Stomach (tissue), 8 donors: ENCODE measurements at regions not wholly inside any gene's neighbourhood (a gene's known extent, or its start where the extent isn't known, plus 50 kb on each side); places are given as distances from the start of the nearest gene placed in this dataset.

Experiments used
- DNase-seq, 2 donors: peaks; one replicate each; pipeline versions ENCODE4 v3.0.0 to v3.0.0-alpha.2; 2013 to 2019
- H3K27ac ChIP-seq, 5 donors: fragments of 200-600 bp in 4 of 5; sonication (generic) in 4 of 5; one replicate each; pipeline ENCODE4 v1.5.1; 2013 to 2019; ENCODE audit warnings: mild to moderate bottlenecking in 1 of 5, moderate library complexity in 1 of 5
- H3K27me3 ChIP-seq, 3 donors: fragments of 200-600 bp; sonication (generic); one replicate each; pipeline ENCODE4 v1.5.1; 2017 to 2019; ENCODE audit warnings: mixed run types in 1 of 3
- H3K36me3 ChIP-seq, 4 donors: fragments of 200-600 bp; sonication (generic); 1 replicate in 3 of 4; 2 replicates in 1 of 4; pipeline ENCODE4 v1.5.1; 2016 to 2019
- H3K4me1 ChIP-seq, 4 donors: fragments of 200-600 bp; sonication (generic); one replicate each; pipeline ENCODE4 v1.5.1; 2016 to 2019
- H3K4me3 ChIP-seq, 4 donors: fragments of 200-600 bp; sonication (generic) in 3 of 4; one replicate each; pipeline ENCODE4 v1.5.1; 2016 to 2019; ENCODE audit warnings: mild to moderate bottlenecking in 1 of 4
- H3K9me3 ChIP-seq, 4 donors: fragments of 200-600 bp; sonication (generic); one replicate each; pipeline ENCODE4 v1.5.1; 2016 to 2019
- CTCF ChIP-seq, 7 experiments: fragments of 450-650 bp in 4 of 7; fragments of 200-600 bp in 3 of 7; sonication (generic) in 3 of 7; IDR thresholded peaks; one replicate each; pipeline ENCODE4 v1.5.1; 2016 to 2019; ENCODE audit warnings: antibody characterized with exemption in 7 of 7, control low read depth in 2 of 7, mild to moderate bottlenecking in 1 of 7
- EP300 ChIP-seq: sonication (generic); formaldehyde crosslinking; IDR thresholded peaks from one replicate; pipeline ENCODE4 v1.6.1; 2017; ENCODE audit warnings: antibody characterized with exemption
- POLR2A ChIP-seq, 4 donors: fragments of 450-650 bp; IDR thresholded peaks; one replicate each; pipeline ENCODE4 v1.6.1; 2016; ENCODE audit warnings: antibody characterized with exemption in 4 of 4, control low read depth in 2 of 4, mild to moderate bottlenecking in 1 of 4, moderate library complexity in 1 of 4
- POLR2AphosphoS5 ChIP-seq, 3 donors: sonication (generic); formaldehyde crosslinking; IDR thresholded peaks; one replicate each; pipeline ENCODE4 v1.6.1; 2016; ENCODE audit warnings: antibody characterized with exemption in 3 of 3
- WGBS, 5 donors: extraction: QIAGEN DNeasy Blood & Tissue Kit in 3 of 5; methylation state at CpG; one replicate each; pipeline versions ENCODE4 v1.1.5 to v1.1.7; 2013 to 2018; 5-methylcytosine and 5-hydroxymethylcytosine counted together
- intact Hi-C: fragments of 100-400 bp; cut with DNase I; formaldehyde crosslinking; loops from one replicate; pipeline ENCODE4 v1.15.1; 2023; ENCODE audit warnings: low total_unique reads
- donor health status: healthy with polysubstance abuse.
- donor health status: Bipolar disorder and iron deficiency.
- donor health status: healthy.

GRCh38 chr4:129218897-129219296 lies 122.9 kb downstream of the C4orf33 start:
- no peaks in the 10 kb centered on the region for H3K4me1 ChIP-seq
- TF ChIP-seq CTCF (IDR thresholded peaks at IDR 0.05), result no peak
- no peak for TF ChIP-seq POLR2A (IDR thresholded peaks at IDR 0.05)
- no peak for TF ChIP-seq POLR2AphosphoS5 (IDR thresholded peaks at IDR 0.05)
- TF ChIP-seq EP300, result no peak
- no peaks in the 10 kb centered on the region for H3K36me3 ChIP-seq
- intact Hi-C loops, result no loop called here
- H3K9me3 ChIP-seq, result no peaks in the 10 kb centered on the region
- H3K27me3 ChIP-seq, result no peaks in the 10 kb centered on the region
- 63 to 87% (median 70%) methylated on average over 1 of the region's 1 CpG for WGBS, 5 donors
- H3K4me3 ChIP-seq, result no peak overlapping the region
- H3K27ac ChIP-seq, result no peak overlapping the region
- no peak for DNase-seq

DNA sequence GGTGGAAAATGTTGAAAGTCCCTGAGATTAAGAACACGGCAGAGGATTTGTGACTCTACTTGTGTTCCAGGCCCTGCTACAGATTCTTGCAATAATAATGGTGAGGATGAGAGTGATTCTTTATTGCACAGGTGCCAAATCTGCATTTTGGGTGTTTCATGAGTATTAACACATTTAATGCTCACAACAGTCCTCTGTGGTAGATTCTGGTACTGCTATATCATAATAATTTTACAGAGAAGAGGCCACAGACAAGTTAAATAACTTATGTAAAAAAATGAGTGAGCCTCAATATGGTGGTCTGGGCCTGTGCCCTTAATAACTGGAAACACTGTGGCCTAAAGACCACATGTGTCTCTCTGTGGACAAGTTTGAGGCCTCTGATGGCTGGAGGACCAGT lies 124.3 kb downstream of the C4orf33 start:
- Histone ChIP-seq H3K9me3 (no peaks in the 10 kb centered on the region), H3K27ac (no peak overlapping the region), H3K36me3 (no peaks in the 10 kb centered on the region), H3K4me1 (no peaks in the 10 kb centered on the region), H3K4me3 (no peak overlapping the region), H3K27me3 (no peaks in the 10 kb centered on the region)
- 86 to 96% (median 91%) methylated on average over 1 of the region's 1 CpG for WGBS, 5 donors
- no peak for DNase-seq
- no peak for TF ChIP-seq CTCF (IDR thresholded peaks at IDR 0.05)
- no peak for TF ChIP-seq EP300
- TF ChIP-seq POLR2A (IDR thresholded peaks at IDR 0.05), result no peak
- no peak for TF ChIP-seq POLR2AphosphoS5 (IDR thresholded peaks at IDR 0.05)
- intact Hi-C loops, result no loop called here

- no peaks in the 10 kb centered on the region for H3K27me3 ChIP-seq
- H3K9me3 ChIP-seq, result no peaks in the 10 kb centered on the region
- no peak overlapping the region for H3K27ac ChIP-seq
- no peak overlapping the region for H3K4me3 ChIP-seq
- H3K36me3 ChIP-seq, result no peaks in the 10 kb centered on the region
- intact Hi-C loops, result no loop called here
- DNase-seq, result peak in 1 of 2 donors; percentile 19
- no peaks in the 10 kb centered on the region for H3K4me1 ChIP-seq
- TF ChIP-seq EP300, result no peak
- no peak for TF ChIP-seq POLR2A (IDR thresholded peaks at IDR 0.05)
- no peak for TF ChIP-seq CTCF (IDR thresholded peaks at IDR 0.05)
Measured at GRCh38 chr4:129223945-129224344, 128.0 kb downstream of the C4orf33 start.

DNA sequence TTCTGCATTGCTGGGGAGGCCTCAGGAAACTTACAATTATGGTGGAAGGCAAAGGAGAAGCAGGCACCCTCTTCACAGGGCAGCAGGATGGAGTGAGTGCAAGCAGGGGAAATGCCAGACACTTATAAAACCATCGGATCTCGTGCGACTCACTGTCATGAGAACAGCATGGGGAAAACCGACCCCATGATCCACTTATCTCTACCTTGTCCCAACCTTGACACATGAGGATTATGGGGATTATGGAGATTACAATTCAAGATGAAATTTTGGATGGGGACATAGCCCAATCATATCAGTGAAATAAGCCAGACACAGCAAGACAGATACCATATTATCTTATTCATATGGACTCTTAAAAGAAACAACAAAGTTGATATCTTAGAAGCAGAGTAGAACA lies 134.9 kb downstream of the C4orf33 start:
- DNase-seq, result no peak
- 77 to 95% (median 84%) methylated on average over 4 of the region's 4 CpGs for WGBS, 5 donors
- Histone ChIP-seq H3K36me3 (no peaks in the 10 kb centered on the region), H3K4me3 (no peak overlapping the region), H3K9me3 (no peaks in the 10 kb centered on the region), H3K4me1 (no peaks in the 10 kb centered on the region), H3K27me3 (no peaks in the 10 kb centered on the region), H3K27ac (no peak overlapping the region)
- intact Hi-C loops, result no loop called here
- TF ChIP-seq CTCF (IDR thresholded peaks at IDR 0.05) (no peak), POLR2AphosphoS5 (IDR thresholded peaks at IDR 0.05) (no peak), EP300 (no peak), POLR2A (IDR thresholded peaks at IDR 0.05) (no peak)
